Adrenal gland (tissue), 5 donors: ENCODE measurements at regions not wholly inside any gene's neighbourhood (a gene's known extent, or its start where the extent isn't known, plus 50 kb on each side); places are given as distances from the start of the nearest gene placed in this dataset.

Experiments used
- POLR2A ChIP-seq, 2 donors: fragments of 450-650 bp; IDR thresholded peaks; one replicate each; pipeline ENCODE4 v1.6.1; 2017; ENCODE audit warnings: antibody characterized with exemption in 2 of 2, mild to moderate bottlenecking in 2 of 2, moderate library complexity in 1 of 2
- TF ChIP-seq, protein P1 (sequence below), 6 experiments: fragments of 450-650 bp in 4 of 6; fragments of 200-600 bp in 2 of 6; sonication (generic) in 1 of 6; IDR thresholded peaks; 1 replicate in 5 of 6; 2 replicates in 1 of 6; pipeline versions ENCODE4 v1.5.1 to v1.8.0; 2016 to 2021; ENCODE audit warnings: antibody characterized with exemption in 6 of 6, mild to moderate bottlenecking in 2 of 6, moderate library complexity in 1 of 6
- donor health status: DM: no; HTN: no; CAD: no.

DNA sequence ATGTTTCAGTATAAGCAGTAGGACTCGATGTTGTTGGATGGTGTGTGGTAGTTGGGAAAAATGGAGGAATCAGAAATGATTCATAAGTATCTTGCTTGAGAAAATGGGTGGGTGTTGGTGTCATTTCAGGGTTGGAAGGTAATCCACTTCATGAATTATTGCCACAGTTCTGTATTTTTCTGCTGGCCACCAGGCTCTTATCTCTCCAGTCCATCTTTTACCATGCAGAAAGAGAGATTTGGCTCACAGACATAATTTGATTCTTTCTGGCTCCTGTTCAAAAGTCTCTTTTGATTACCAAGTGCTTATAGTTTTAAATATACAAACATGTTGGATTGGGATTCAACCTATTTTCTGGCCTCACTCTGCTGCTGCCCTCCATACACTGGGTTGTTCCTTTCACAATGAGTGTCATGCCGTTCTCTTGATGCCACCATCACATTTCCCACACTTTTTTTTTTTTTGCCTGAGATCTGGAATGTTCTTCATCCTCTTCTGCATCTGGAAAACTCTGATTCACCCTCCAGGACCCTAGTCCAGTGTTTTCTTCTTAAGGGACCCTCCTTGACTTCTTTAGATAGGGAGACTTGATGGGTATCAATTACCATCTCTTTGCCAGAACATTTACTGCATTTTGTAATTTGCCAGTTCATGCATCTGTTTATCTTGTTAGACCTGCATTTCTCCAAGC, 69.4 kb upstream of the GAP43 start:
- TF ChIP-seq, protein P1, sequence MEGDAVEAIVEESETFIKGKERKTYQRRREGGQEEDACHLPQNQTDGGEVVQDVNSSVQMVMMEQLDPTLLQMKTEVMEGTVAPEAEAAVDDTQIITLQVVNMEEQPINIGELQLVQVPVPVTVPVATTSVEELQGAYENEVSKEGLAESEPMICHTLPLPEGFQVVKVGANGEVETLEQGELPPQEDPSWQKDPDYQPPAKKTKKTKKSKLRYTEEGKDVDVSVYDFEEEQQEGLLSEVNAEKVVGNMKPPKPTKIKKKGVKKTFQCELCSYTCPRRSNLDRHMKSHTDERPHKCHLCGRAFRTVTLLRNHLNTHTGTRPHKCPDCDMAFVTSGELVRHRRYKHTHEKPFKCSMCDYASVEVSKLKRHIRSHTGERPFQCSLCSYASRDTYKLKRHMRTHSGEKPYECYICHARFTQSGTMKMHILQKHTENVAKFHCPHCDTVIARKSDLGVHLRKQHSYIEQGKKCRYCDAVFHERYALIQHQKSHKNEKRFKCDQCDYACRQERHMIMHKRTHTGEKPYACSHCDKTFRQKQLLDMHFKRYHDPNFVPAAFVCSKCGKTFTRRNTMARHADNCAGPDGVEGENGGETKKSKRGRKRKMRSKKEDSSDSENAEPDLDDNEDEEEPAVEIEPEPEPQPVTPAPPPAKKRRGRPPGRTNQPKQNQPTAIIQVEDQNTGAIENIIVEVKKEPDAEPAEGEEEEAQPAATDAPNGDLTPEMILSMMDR (IDR thresholded peaks at IDR 0.05) = no peak
- TF ChIP-seq POLR2A (IDR thresholded peaks at IDR 0.05) = no peak
